ENCODE measurements at regions not wholly inside any gene's neighbourhood (a gene's known extent, or its start where the extent isn't known, plus 50 kb on each side); places are given as distances from the start of the nearest gene placed in this dataset.
A peak's percentile ranks its signal among the peaks of the same experiment; 100 is the strongest.

DNA sequence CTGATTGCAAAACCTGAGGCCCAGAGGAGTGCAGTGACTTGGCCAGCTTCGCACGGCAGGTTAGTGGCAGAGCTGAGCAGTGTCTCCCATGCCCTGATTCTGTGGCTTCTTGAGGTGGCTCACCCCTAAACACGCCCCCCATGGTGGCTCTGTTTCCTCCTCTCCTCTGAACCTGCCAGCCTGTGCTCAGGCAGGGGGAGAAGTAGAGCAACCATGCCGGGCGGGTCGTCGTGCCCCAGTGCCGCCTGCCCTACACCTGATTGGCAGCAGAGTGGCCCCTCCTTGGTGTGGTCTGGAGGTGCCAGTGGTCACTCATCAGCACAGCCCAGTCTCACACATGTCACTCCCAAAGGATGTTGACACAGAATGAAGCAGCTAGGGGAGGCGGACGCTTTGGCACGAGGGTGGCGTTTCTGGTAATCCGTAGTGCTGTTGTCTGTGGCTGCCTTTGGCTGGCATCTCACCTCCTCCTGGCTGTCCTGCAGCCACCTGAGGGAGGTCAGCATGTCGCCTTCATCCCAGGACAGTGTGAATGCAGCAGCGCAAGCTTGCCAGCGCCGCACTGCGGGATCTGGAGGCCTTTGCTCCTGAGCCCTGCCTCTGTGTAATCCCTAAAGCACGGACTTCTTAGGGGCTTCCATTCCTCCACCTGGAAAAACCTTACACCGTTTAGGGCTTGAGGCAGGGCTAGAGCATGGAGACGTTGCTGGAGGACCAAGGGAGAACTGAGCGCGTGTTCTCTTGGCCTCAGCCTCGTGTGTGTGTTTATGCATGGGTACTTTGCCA lies 294.7 kb downstream of the SEC14L1 start:
- Histone ChIP-seq H3K27ac (ENCODE audit: low read depth in 1 of 2, low read length in 2 of 2) (peak overlapping the region; percentile 61 to 98), H3K4me1 (ENCODE audit: insufficient read depth, low read length) (peaks cover 100% of the 10 kb centered on the region), H3K36me3 (ENCODE audit: insufficient read depth, low read length) (peaks cover 37% of the 10 kb centered on the region), H3K9me3 (ENCODE audit: control insufficient read depth in 1 of 2, insufficient read depth in 1 of 2, low read length in 2 of 2) (no peaks in the 10 kb centered on the region), H3K4me3 (ENCODE audit: low read length) (peak overlapping the region; percentile 55), H3K27me3 (ENCODE audit: control insufficient read depth in 1 of 2, insufficient read depth in 2 of 2, low read length in 2 of 2) (no peaks in the 10 kb centered on the region)
- peaks cover 96% of the 10 kb centered on the region for H3K4me1 Mint-ChIP-seq (ENCODE audit: low read depth)
- POLR2A ChIA-PET = interaction anchor here (0.7 to 29.0 kb wide), 17 partner anchors 9 to 694 kb away, joined by 3 to 681 read pairs (median 11); no protein-coding TSS in a partner anchor
- intact Hi-C loops (cut with DNase I, micrococcal nuclease) = loop anchor here in 1 of 2 experiments (2.0 kb wide), 2 partner anchors 21 to 39 kb away; no protein-coding TSS in a partner anchor
- CTCF ChIA-PET = interaction anchor here (0.9 to 3.3 kb wide), 10 partner anchors 10 to 110 kb away, joined by 3 to 19 read pairs (median 4); no protein-coding TSS in a partner anchor
- TF ChIP-seq CTCF (IDR thresholded peaks at IDR 0.05) = no peak
- no peaks in the 10 kb centered on the region for H3K9me3 Mint-ChIP-seq
- H3K27ac Mint-ChIP-seq = peak overlapping the region; percentile 93
- H3K36me3 Mint-ChIP-seq (ENCODE audit: low read depth) = peaks cover 26% of the 10 kb centered on the region
- DNase-seq = peak in 10 of 14 experiments; percentile 49 to 75 (median 63)
- H3K4me3 Mint-ChIP-seq = peak overlapping the region; percentile 96
- no peaks in the 10 kb centered on the region for H3K27me3 Mint-ChIP-seq
- peak; percentile 77 for ATAC-seq (ENCODE audit: poor library complexity)

DNA sequence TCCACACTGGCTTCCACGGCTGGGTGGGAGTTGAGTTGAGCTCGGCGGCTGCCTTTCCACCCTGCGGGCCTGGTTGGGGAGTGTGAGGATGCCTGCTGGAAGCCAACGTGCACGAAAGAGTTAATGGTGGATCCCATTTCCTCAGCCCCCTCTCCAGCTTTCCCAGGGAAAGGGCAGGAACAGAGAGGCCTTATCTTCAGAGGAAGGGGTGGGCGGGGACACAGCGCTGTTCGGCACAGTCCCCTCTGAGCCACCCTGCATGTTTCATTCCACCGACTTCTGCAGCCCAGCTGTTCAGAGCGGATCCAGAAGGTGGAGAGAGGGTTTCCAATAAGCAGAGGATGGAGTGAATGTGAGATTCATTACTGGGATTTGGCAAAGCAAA lies 295.3 kb downstream of the SEC14L1 start:
- ChIA-PET CTCF (interaction anchor here (0.7 to 3.3 kb wide), 13 partner anchors 9 to 111 kb away, joined by 3 to 19 read pairs (median 4); no protein-coding TSS in a partner anchor), POLR2A (interaction anchor here (0.7 to 29.0 kb wide), 16 partner anchors 8 to 522 kb away, joined by 3 to 681 read pairs (median 12); partner anchors contain the start of gene TNRC6C)
- Histone ChIP-seq H3K27ac (ENCODE audit: low read depth in 1 of 2, low read length in 2 of 2) (peak overlapping the region; percentile 61 to 98), H3K9me3 (ENCODE audit: control insufficient read depth in 1 of 2, insufficient read depth in 1 of 2, low read length in 2 of 2) (no peaks in the 10 kb centered on the region), H3K27me3 (ENCODE audit: control insufficient read depth in 1 of 2, insufficient read depth in 2 of 2, low read length in 2 of 2) (no peaks in the 10 kb centered on the region), H3K4me3 (ENCODE audit: low read length) (peak overlapping the region; percentile 55), H3K4me1 (ENCODE audit: insufficient read depth, low read length) (peaks cover 100% of the 10 kb centered on the region), H3K36me3 (ENCODE audit: insufficient read depth, low read length) (peaks cover 35% of the 10 kb centered on the region)
- TF ChIP-seq CTCF (IDR thresholded peaks at IDR 0.05) = no peak
- intact Hi-C loops (cut with DNase I, micrococcal nuclease) = no loop called here
- H3K27me3 Mint-ChIP-seq = no peaks in the 10 kb centered on the region
- peak overlapping the region; percentile 93 for H3K27ac Mint-ChIP-seq
- H3K9me3 Mint-ChIP-seq = no peaks in the 10 kb centered on the region
- peaks cover 20% of the 10 kb centered on the region for H3K36me3 Mint-ChIP-seq (ENCODE audit: low read depth)
- peak overlapping the region; percentile 96 for H3K4me3 Mint-ChIP-seq
- peaks cover 97% of the 10 kb centered on the region for H3K4me1 Mint-ChIP-seq (ENCODE audit: low read depth)
- ATAC-seq (ENCODE audit: poor library complexity) (no peak), DNase-seq (peak in 2 of 14 experiments; percentile 31 to 34)

GRCh38 chr17:77436481-77436880 lies 295.7 kb downstream of the SEC14L1 start:
- peaks cover 100% of the 10 kb centered on the region for H3K4me1 ChIP-seq (ENCODE audit: insufficient read depth, low read length)
- Mint-ChIP-seq H3K9me3 (no peaks in the 10 kb centered on the region), H3K36me3 (ENCODE audit: low read depth) (peaks cover 20% of the 10 kb centered on the region), H3K27me3 (no peaks in the 10 kb centered on the region), H3K27ac (peak overlapping the region; percentile 93), H3K4me3 (peak overlapping the region; percentile 96), H3K4me1 (ENCODE audit: low read depth) (peaks cover 97% of the 10 kb centered on the region)
- TF ChIP-seq CTCF (IDR thresholded peaks at IDR 0.05) = no peak
- POLR2A ChIA-PET = interaction anchor here (0.7 to 29.0 kb wide), 11 partner anchors 8 to 522 kb away, joined by 3 to 681 read pairs (median 26); partner anchors contain the start of gene TNRC6C
- peak overlapping the region; percentile 79 to 98 for H3K27ac ChIP-seq (ENCODE audit: low read depth in 1 of 2, low read length in 2 of 2)
- peaks cover 32% of the 10 kb centered on the region for H3K36me3 ChIP-seq (ENCODE audit: insufficient read depth, low read length)
- DNase-seq (peak in 1 of 14 experiments; percentile 32), ATAC-seq (ENCODE audit: poor library complexity) (no peak)
- no peaks in the 10 kb centered on the region for H3K27me3 ChIP-seq (ENCODE audit: control insufficient read depth in 1 of 2, insufficient read depth in 2 of 2, low read length in 2 of 2)
- peak overlapping the region; percentile 55 for H3K4me3 ChIP-seq (ENCODE audit: low read length)
- CTCF ChIA-PET = interaction anchor here (0.7 to 3.3 kb wide), 9 partner anchors 9 to 105 kb away, joined by 3 to 19 read pairs (median 4); no protein-coding TSS in a partner anchor
- H3K9me3 ChIP-seq (ENCODE audit: control insufficient read depth in 1 of 2, insufficient read depth in 1 of 2, low read length in 2 of 2) = no peaks in the 10 kb centered on the region
- intact Hi-C loops (cut with DNase I, micrococcal nuclease) = no loop called here
